Neural progenitor cell (in vitro differentiated cells): ENCODE measurements at regions not wholly inside any gene's neighbourhood (a gene's known extent, or its start where the extent isn't known, plus 50 kb on each side); places are given as distances from the start of the nearest gene placed in this dataset.
"Not testable (repeated sequence)": the region's sequence is repeated elsewhere in the genome, so short reads cannot be mapped to it uniquely, and the experiment has no call there.

ENCODE experiments used
- DNase-seq: peaks from one replicate; pipeline ENCODE4 v3.0.0-alpha.2; 2016; ENCODE audit warnings: low spot score
- H2AFZ ChIP-seq: fragments of 200-600 bp; sonication (generic); replicated peaks from 2 replicates; pipeline ENCODE4 v1.6.1; 2016; ENCODE audit warnings: antibody characterized with exemption
- H3F3A ChIP-seq: fragments of 200-600 bp; sonication (generic); 2 replicates; pipeline ENCODE4 v1.6.1; 2016; ENCODE audit warnings: antibody characterized with exemption, low read depth
- H3K27ac ChIP-seq: fragments of 200-600 bp; sonication (generic); 2 replicates; pipeline ENCODE4 v1.5.1; 2016; ENCODE audit warnings: mild to moderate bottlenecking
- H3K27me3 ChIP-seq: fragments of 200-600 bp; sonication (generic); 2 replicates; pipeline ENCODE4 v1.6.1; 2016; ENCODE audit warnings: mild to moderate bottlenecking, moderate library complexity
- H3K36me3 ChIP-seq: fragments of 200-600 bp; sonication (generic); 2 replicates; pipeline ENCODE4 v1.5.1; 2016
- H3K4me1 ChIP-seq: fragments of 200-600 bp; sonication (generic); 2 replicates; pipeline ENCODE4 v1.6.1; 2016; ENCODE audit warnings: mixed run types
- H3K4me2 ChIP-seq: fragments of 200-600 bp; sonication (generic); 2 replicates; pipeline ENCODE4 v1.6.1; 2016
- H3K4me3 ChIP-seq: fragments of 200-600 bp; sonication (generic); 2 replicates; pipeline ENCODE4 v1.5.1; 2016
- H3K79me2 ChIP-seq: fragments of 200-600 bp; sonication (generic); 2 replicates; pipeline ENCODE4 v1.6.1; 2016; ENCODE audit warnings: low read depth
- H3K9ac ChIP-seq: fragments of 200-600 bp; sonication (generic); 2 replicates; pipeline ENCODE4 v1.6.1; 2016
- H3K9me3 ChIP-seq: fragments of 200-600 bp; sonication (generic); 2 replicates; pipeline ENCODE4 v1.5.1; 2016; ENCODE audit warnings: low read depth
- H4K20me1 ChIP-seq: fragments of 200-600 bp; sonication (generic); 2 replicates; pipeline ENCODE4 v1.6.1; 2016; ENCODE audit warnings: low read depth
- H3K27ac Mint-ChIP-seq: 3 replicates; pipeline ENCODE4 v1.8.0; 2021; ENCODE audit warnings: mixed read lengths
- H3K27me3 Mint-ChIP-seq: 2 replicates; pipeline ENCODE4 v1.8.0; 2022; ENCODE audit warnings: low read depth, mild to moderate bottlenecking, inconsistent platforms, moderate library complexity, mixed read lengths; ENCODE audit not compliant: insufficient read depth
- H3K36me3 Mint-ChIP-seq: 3 replicates; pipeline ENCODE4 v1.8.0; 2021; ENCODE audit warnings: mixed read lengths
- H3K4me1 Mint-ChIP-seq: 3 replicates; pipeline ENCODE4 v1.8.0; 2021; ENCODE audit warnings: mixed read lengths
- H3K4me3 Mint-ChIP-seq: 3 replicates; pipeline ENCODE4 v1.8.0; 2021; ENCODE audit warnings: mild to moderate bottlenecking, moderate library complexity, mixed read lengths
- H3K9me3 Mint-ChIP-seq: 3 replicates; pipeline ENCODE4 v1.8.0; 2020; ENCODE audit warnings: mixed read lengths
- CTCF ChIP-seq: fragments of 200-600 bp; sonication (generic); IDR thresholded peaks from 2 replicates; pipeline ENCODE4 v1.5.1; 2017; ENCODE audit warnings: antibody characterized with exemption, mild to moderate bottlenecking
- EZH2 ChIP-seq: fragments of 200-600 bp; sonication (generic); IDR thresholded peaks from 2 replicates; pipeline ENCODE4 v1.6.1; 2017; ENCODE audit warnings: antibody characterized with exemption, mild to moderate bottlenecking, moderate library complexity
- EZH2phosphoT487 ChIP-seq: fragments of 200-600 bp; sonication (generic); IDR thresholded peaks from 2 replicates; pipeline ENCODE4 v1.6.1; 2017; ENCODE audit warnings: antibody characterized with exemption

GRCh38 chr4:188665491-188666457, 526.5 kb downstream of the TRIML1 start:
- H3F3A ChIP-seq = no peaks in the 10 kb centered on the region
- TF ChIP-seq EZH2phosphoT487 (no peak), CTCF (no peak), EZH2 (no peak)
- H3K36me3 ChIP-seq = no peaks in the 10 kb centered on the region
- H3K9ac ChIP-seq = no peak overlapping the region
- peak overlapping the region; percentile 54 for H3K4me2 ChIP-seq
- no peaks in the 10 kb centered on the region for H4K20me1 ChIP-seq
- H3K27ac ChIP-seq = no peak overlapping the region
- peaks cover 9% of the 10 kb centered on the region for H3K4me1 ChIP-seq
- Mint-ChIP-seq H3K36me3 (no peaks in the 10 kb centered on the region), H3K4me3 (no peak overlapping the region), H3K27ac (no peak overlapping the region), H3K9me3 (no peaks in the 10 kb centered on the region), H3K27me3 (peaks cover 2% of the 10 kb centered on the region), H3K4me1 (no peaks in the 10 kb centered on the region)
- no peaks in the 10 kb centered on the region for H3K9me3 ChIP-seq
- H3K27me3 ChIP-seq = no peaks in the 10 kb centered on the region
- H2AFZ ChIP-seq = peak overlapping the region; percentile 90
- no peak overlapping the region for H3K4me3 ChIP-seq
- no peaks in the 10 kb centered on the region for H3K79me2 ChIP-seq
- DNase-seq = peak; percentile 25

- H3K27me3 Mint-ChIP-seq, H3K36me3 ChIP-seq, H3K4me3 Mint-ChIP-seq, DNase-seq, H2AFZ ChIP-seq, H4K20me1 ChIP-seq, H3K9me3 ChIP-seq, H3K4me1 ChIP-seq, H3K27ac Mint-ChIP-seq, H3K36me3 Mint-ChIP-seq, H3K27ac ChIP-seq, H3K27me3 ChIP-seq, H3K9ac ChIP-seq, H3F3A ChIP-seq, H3K4me3 ChIP-seq, H3K9me3 Mint-ChIP-seq, H3K4me2 ChIP-seq, H3K4me1 Mint-ChIP-seq, H3K79me2 ChIP-seq: not testable (repeated sequence)
Measured at GRCh38 chr4:188678691-188679090, 539.5 kb downstream of the TRIML1 start.

GRCh38 chr4:188680004-188680666, 540.9 kb downstream of the TRIML1 start:
- Histone ChIP-seq H2AFZ (peak overlapping the region; percentile 70), H3K27ac (no peak overlapping the region)
- peaks cover 4% of the 10 kb centered on the region for H3K9me3 Mint-ChIP-seq

More at GRCh38 chr4:188680004-188680666, 540.9 kb downstream of the TRIML1 start:
- TF ChIP-seq EZH2 (no peak), EZH2phosphoT487 (no peak), CTCF (no peak)
- H3K27me3 Mint-ChIP-seq = peaks cover 2% of the 10 kb centered on the region
- no peak overlapping the region for H3K4me3 ChIP-seq
- H3K36me3 ChIP-seq = no peaks in the 10 kb centered on the region
- no peak for DNase-seq
- H3K9me3 ChIP-seq = no peaks in the 10 kb centered on the region
- H3K4me1 ChIP-seq = peaks cover 5% of the 10 kb centered on the region
- no peak overlapping the region for H3K4me2 ChIP-seq
- no peaks in the 10 kb centered on the region for H3K36me3 Mint-ChIP-seq
- H3F3A ChIP-seq = no peaks in the 10 kb centered on the region
- H3K4me1 Mint-ChIP-seq = peaks cover 8% of the 10 kb centered on the region
- no peaks in the 10 kb centered on the region for H3K79me2 ChIP-seq
- no peaks in the 10 kb centered on the region for H4K20me1 ChIP-seq
- H3K4me3 Mint-ChIP-seq = no peak overlapping the region
- H3K9ac ChIP-seq = no peak overlapping the region
- peak overlapping the region; percentile 38 for H3K27ac Mint-ChIP-seq
- H3K27me3 ChIP-seq = no peaks in the 10 kb centered on the region
